Subcutaneous abdominal adipose tissue (tissue), 5 donors: ENCODE measurements at regions not wholly inside any gene's neighbourhood (a gene's known extent, or its start where the extent isn't known, plus 50 kb on each side); places are given as distances from the start of the nearest gene placed in this dataset.
"Not testable (repeated sequence)": the region's sequence is repeated elsewhere in the genome, so short reads cannot be mapped to it uniquely, and the experiment has no call there.

ENCODE experiments used
- H3K27ac ChIP-seq: one replicate; pipeline ENCODE4 v1.7.0; 2013; ENCODE audit warnings: low read depth, mild to moderate bottlenecking, inconsistent platforms, low read length, moderate library complexity
- H3K27me3 ChIP-seq, 5 donors: one replicate each; pipeline ENCODE4 v1.7.0; 2013; ENCODE audit warnings: low read length in 5 of 5, inconsistent platforms in 1 of 5; ENCODE audit not compliant: control insufficient read depth in 5 of 5, insufficient read depth in 4 of 5
- H3K36me3 ChIP-seq, 5 donors: one replicate each; pipeline ENCODE4 v1.7.0; 2013; ENCODE audit warnings: low read length in 5 of 5; ENCODE audit not compliant: control insufficient read depth in 5 of 5, insufficient read depth in 5 of 5
- H3K4me1 ChIP-seq, 5 donors: one replicate each; pipeline ENCODE4 v1.7.0; 2013; ENCODE audit warnings: low read length in 5 of 5, mild to moderate bottlenecking in 3 of 5, moderate library complexity in 1 of 5; ENCODE audit not compliant: control insufficient read depth in 5 of 5, insufficient read depth in 5 of 5
- H3K4me3 ChIP-seq, 5 donors: one replicate each; pipeline ENCODE4 v1.7.0; 2013; ENCODE audit warnings: low read length in 5 of 5, low read depth in 1 of 5
- H3K9ac ChIP-seq, 5 donors: one replicate each; pipeline ENCODE4 v1.7.0; 2013; ENCODE audit warnings: low read length in 5 of 5, mild to moderate bottlenecking in 4 of 5, moderate library complexity in 3 of 5
- H3K9me3 ChIP-seq, 5 donors: one replicate each; pipeline ENCODE4 v1.7.0; 2013; ENCODE audit warnings: low read length in 5 of 5; ENCODE audit not compliant: control insufficient read depth in 5 of 5
- donor health status: healthy.
- donor health status: healthy.
- donor health status: healthy.
- donor health status: healthy.
- donor health status: healthy.

GRCh38 chr6:125370343-125370742 lies 68.6 kb upstream of the HDDC2 start:
- H3K4me3 ChIP-seq = no peak overlapping the region
- H3K36me3 ChIP-seq = no peaks in the 10 kb centered on the region
- H3K4me1 ChIP-seq = no peaks in the 10 kb centered on the region
- H3K9ac ChIP-seq = no peak overlapping the region
- no peak overlapping the region for H3K27ac ChIP-seq
- no peaks in the 10 kb centered on the region for H3K9me3 ChIP-seq
- H3K27me3 ChIP-seq = peaks cover 0 to 3% (median 0%) of the 10 kb centered on the region in 5 donors

GRCh38 chr6:125375013-125375412 lies 73.2 kb upstream of the HDDC2 start:
- peaks cover 0 to 3% (median 0%) of the 10 kb centered on the region in 5 donors for H3K27me3 ChIP-seq
- no peaks in the 10 kb centered on the region for H3K36me3 ChIP-seq
- no peaks in the 10 kb centered on the region for H3K9me3 ChIP-seq
- H3K4me3 ChIP-seq = no peak overlapping the region
- no peak overlapping the region for H3K9ac ChIP-seq
- peaks cover 0 to 4% (median 2%) of the 10 kb centered on the region in 5 donors for H3K4me1 ChIP-seq
- no peak overlapping the region for H3K27ac ChIP-seq

GRCh38 chr6:125375821-125376220 lies 74.1 kb upstream of the HDDC2 start:
- no peak overlapping the region for H3K27ac ChIP-seq
- H3K27me3 ChIP-seq = no peaks in the 10 kb centered on the region
- H3K4me3 ChIP-seq = no peak overlapping the region
- peaks cover 0 to 4% (median 2%) of the 10 kb centered on the region in 5 donors for H3K4me1 ChIP-seq
- no peaks in the 10 kb centered on the region for H3K9me3 ChIP-seq
- no peak overlapping the region for H3K9ac ChIP-seq
- H3K36me3 ChIP-seq = no peaks in the 10 kb centered on the region

- no peak overlapping the region for H3K4me3 ChIP-seq
- peaks cover 0 to 4% (median 2%) of the 10 kb centered on the region in 5 donors for H3K4me1 ChIP-seq
- no peaks in the 10 kb centered on the region for H3K27me3 ChIP-seq
- no peak overlapping the region for H3K9ac ChIP-seq
- no peaks in the 10 kb centered on the region for H3K36me3 ChIP-seq
- no peaks in the 10 kb centered on the region for H3K9me3 ChIP-seq
- H3K27ac ChIP-seq = no peak overlapping the region
Measured at GRCh38 chr6:125377621-125378020, 75.9 kb upstream of the HDDC2 start.

GRCh38 chr6:125379174-125379573 lies 77.4 kb upstream of the HDDC2 start:
- no peaks in the 10 kb centered on the region for H3K9me3 ChIP-seq
- no peak overlapping the region for H3K27ac ChIP-seq

GRCh38 chr6:125380474-125380873 lies 78.7 kb upstream of the HDDC2 start:
- Histone ChIP-seq H3K27me3 (no peaks in the 10 kb centered on the region), H3K9ac (no peak overlapping the region), H3K36me3 (no peaks in the 10 kb centered on the region), H3K4me1 (peaks cover 0 to 4% (median 2%) of the 10 kb centered on the region in 5 donors), H3K27ac (no peak overlapping the region), H3K9me3 (no peaks in the 10 kb centered on the region), H3K4me3 (no peak overlapping the region)

More at GRCh38 chr6:125379174-125379573, 77.4 kb upstream of the HDDC2 start:
- no peak overlapping the region for H3K4me3 ChIP-seq
- H3K27me3 ChIP-seq = no peaks in the 10 kb centered on the region
- H3K36me3 ChIP-seq = no peaks in the 10 kb centered on the region
- H3K4me1 ChIP-seq = peaks cover 0 to 4% (median 2%) of the 10 kb centered on the region in 5 donors
- no peak overlapping the region for H3K9ac ChIP-seq

GRCh38 chr6:125386337-125386736 lies 84.6 kb upstream of the HDDC2 start:
- H3K27ac ChIP-seq, H3K4me3 ChIP-seq, H3K36me3 ChIP-seq, H3K27me3 ChIP-seq, H3K4me1 ChIP-seq, H3K9me3 ChIP-seq, H3K9ac ChIP-seq: not testable (repeated sequence)

- no peaks in the 10 kb centered on the region for H3K4me1 ChIP-seq
- no peaks in the 10 kb centered on the region for H3K9me3 ChIP-seq
- no peak overlapping the region for H3K27ac ChIP-seq
- no peaks in the 10 kb centered on the region for H3K36me3 ChIP-seq
- no peak overlapping the region for H3K9ac ChIP-seq
- no peaks in the 10 kb centered on the region for H3K27me3 ChIP-seq
- H3K4me3 ChIP-seq = no peak overlapping the region
Measured at GRCh38 chr6:125392682-125393081, 90.9 kb upstream of the HDDC2 start.

- Histone ChIP-seq H3K4me3 (no peak overlapping the region), H3K4me1 (no peaks in the 10 kb centered on the region), H3K9ac (no peak overlapping the region), H3K9me3 (no peaks in the 10 kb centered on the region), H3K27ac (no peak overlapping the region), H3K36me3 (no peaks in the 10 kb centered on the region), H3K27me3 (no peaks in the 10 kb centered on the region)
Measured at GRCh38 chr6:125393449-125393858, 91.7 kb upstream of the HDDC2 start.

GRCh38 chr6:125406741-125407140 lies 105.0 kb upstream of the HDDC2 start:
- no peaks in the 10 kb centered on the region for H3K27me3 ChIP-seq
- H3K9me3 ChIP-seq = no peaks in the 10 kb centered on the region
- H3K27ac ChIP-seq = no peak overlapping the region
- no peak overlapping the region for H3K4me3 ChIP-seq
- no peak overlapping the region for H3K9ac ChIP-seq
- no peaks in the 10 kb centered on the region for H3K4me1 ChIP-seq
- H3K36me3 ChIP-seq = no peaks in the 10 kb centered on the region

GRCh38 chr6:125414507-125414906 lies 112.7 kb upstream of the HDDC2 start:
- H3K9ac ChIP-seq = no peak overlapping the region
- H3K36me3 ChIP-seq = no peaks in the 10 kb centered on the region
- H3K4me3 ChIP-seq = no peak overlapping the region
- H3K9me3 ChIP-seq = peaks cover 0 to 7% (median 3%) of the 10 kb centered on the region in 5 donors
- H3K4me1 ChIP-seq = no peaks in the 10 kb centered on the region
- H3K27ac ChIP-seq = no peak overlapping the region
- H3K27me3 ChIP-seq = no peaks in the 10 kb centered on the region
